ENCODE measurements at regions not wholly inside any gene's neighbourhood (a gene's known extent, or its start where the extent isn't known, plus 50 kb on each side); places are given as distances from the start of the nearest gene placed in this dataset.

- TF ChIP-seq CTCF (IDR thresholded peaks at IDR 0.05; ENCODE audit: low read depth, low read length) (no peak), POLR2A (IDR thresholded peaks at IDR 0.05; ENCODE audit: extremely low read depth, insufficient read length) (no peak)
Observed at GRCh38 chr4:99715286-99715685, 57.7 kb upstream of the C4orf54 start.
